Endothelial cell of umbilical vein (primary cell): ENCODE measurements at regions not wholly inside any gene's neighbourhood (a gene's known extent, or its start where the extent isn't known, plus 50 kb on each side); places are given as distances from the start of the nearest gene placed in this dataset.

Experiments
- BruUV-seq: library from RNA; stranded (reverse); fragments of 400-500 nt; replicated peaks from 2 replicates; lab custom pipeline; 2021; lab: Mats Ljungman, UMichigan
- CTCF ChIA-PET: fragments of 300-600, 350-600 bp; sonication (Branson Sonifier 250); formaldehyde crosslinking; loops from one replicate; lab custom pipeline; 2021; ENCODE audit warnings: antibody characterized with exemption, inconsistent platforms; lab: Charles Lee
- POLR2A ChIA-PET: fragments of 300-600, 350-600 bp; sonication (Branson Sonifier 250); formaldehyde crosslinking; loops from one replicate; lab custom pipeline; 2021; ENCODE audit warnings: antibody characterized with exemption, inconsistent platforms; lab: Charles Lee
- DNase-seq: peaks from one replicate; pipeline ENCODE4 v3.0.0-alpha.2; 2011; ENCODE audit warnings: low read depth, low spot score
- FAIRE-seq: peaks from 2 replicates; lab custom pipeline; 2011; peaks lifted over from hg19 to GRCh38; lab: Jason Lieb, UNC
- H2AFZ ChIP-seq: 2 replicates; pipeline ENCODE4 v1.6.0; 2012; ENCODE audit warnings: low read depth, low read length, control low read depth, inconsistent platforms
- H3K27ac ChIP-seq: 2 replicates; pipeline ENCODE4 v1.5.1; 2011; ENCODE audit warnings: low read depth, mild to moderate bottlenecking, control low read depth, low read length, moderate library complexity; ENCODE audit not compliant: insufficient read depth
- H3K27me3 ChIP-seq, 2 experiments: 2 replicates each; pipeline versions ENCODE4 v1.6.0 to v1.6.1; 2011; ENCODE audit warnings: low read length in 2 of 2, mixed read lengths in 1 of 2; ENCODE audit not compliant: control insufficient read depth in 2 of 2, insufficient read depth in 2 of 2
- H3K36me3 ChIP-seq, 2 experiments: 2 replicates in 1 of 2; 3 replicates in 1 of 2; pipeline ENCODE4 v1.5.1; 2011; ENCODE audit warnings: low read length in 2 of 2, mild to moderate bottlenecking in 1 of 2, moderate library complexity in 1 of 2; ENCODE audit not compliant: control insufficient read depth in 2 of 2, insufficient read depth in 2 of 2; ENCODE audit errors: extremely low read depth in 1 of 2
- H3K4me1 ChIP-seq: 3 replicates; pipeline ENCODE4 v1.5.1; 2011; ENCODE audit warnings: mild to moderate bottlenecking, low read length; ENCODE audit not compliant: control insufficient read depth, insufficient read depth; ENCODE audit errors: extremely low read depth
- H3K4me2 ChIP-seq: 2 replicates; pipeline ENCODE4 v1.6.1; 2011; ENCODE audit warnings: low read length, control low read depth, mixed read lengths; ENCODE audit not compliant: insufficient read depth
- H3K4me3 ChIP-seq, 3 experiments: fragments of 200-600 bp in 1 of 3; sonication (generic), shearing (Covaris generic) in 1 of 3; replicated peaks in 1 of 3; 2 replicates each; pipeline ENCODE4 v1.5.1; 2011 to 2016; ENCODE audit warnings: control low read depth in 3 of 3, low read length in 3 of 3, mild to moderate bottlenecking in 2 of 3, inconsistent platforms in 1 of 3, low read depth in 1 of 3, moderate library complexity in 1 of 3; ENCODE audit not compliant: insufficient read depth in 1 of 3
- H3K79me2 ChIP-seq: 2 replicates; pipeline ENCODE4 v1.6.0; 2012; ENCODE audit warnings: low read length, inconsistent platforms; ENCODE audit not compliant: control insufficient read depth, insufficient read depth
- H3K9ac ChIP-seq: replicated peaks from 2 replicates; pipeline ENCODE3; 2011; ENCODE audit warnings: low read length, control low read depth; ENCODE audit not compliant: insufficient read depth; ENCODE audit errors: extremely low read depth
- H3K9me1 ChIP-seq: replicated peaks from 3 replicates; pipeline ENCODE4 v1.6.0; 2011; ENCODE audit warnings: mild to moderate bottlenecking, low read length; ENCODE audit not compliant: control insufficient read depth, insufficient read depth; ENCODE audit errors: extremely low read depth
- H3K9me3 ChIP-seq: replicated peaks from 2 replicates; pipeline ENCODE4 v1.5.1; 2012; ENCODE audit warnings: low read length, inconsistent platforms; ENCODE audit not compliant: control insufficient read depth, insufficient read depth
- H4K20me1 ChIP-seq: replicated peaks from 2 replicates; pipeline ENCODE3; 2011; ENCODE audit warnings: mild to moderate bottlenecking, low read length; ENCODE audit not compliant: control insufficient read depth, insufficient read depth; ENCODE audit errors: extremely low read depth
- CTCF ChIP-seq, 2 donors: IDR thresholded peaks; 1 replicate in 1 of 2; 2 replicates in 1 of 2; pipeline ENCODE4 v1.5.1; 2011; ENCODE audit warnings: low read length in 2 of 2, mild to moderate bottlenecking in 2 of 2, moderate library complexity in 2 of 2, control low read depth in 1 of 2, inconsistent platforms in 1 of 2, low read depth in 1 of 2; ENCODE audit not compliant: insufficient read depth in 1 of 2; ENCODE audit errors: extremely low read depth in 1 of 2
- EZH2 ChIP-seq: IDR thresholded peaks from 2 replicates; pipeline ENCODE4 v1.6.1; 2012; ENCODE audit warnings: borderline replicate concordance, low read depth, mild to moderate bottlenecking, moderate library complexity, low read length, inconsistent platforms; ENCODE audit not compliant: severe bottlenecking
- FOS ChIP-seq: IDR thresholded peaks from 2 replicates; pipeline ENCODE4 v1.6.1; 2011; ENCODE audit warnings: mild to moderate bottlenecking, low read length, moderate library complexity, borderline replicate concordance; ENCODE audit not compliant: insufficient read depth
- GATA2 ChIP-seq: IDR thresholded peaks from 2 replicates; pipeline ENCODE4 v1.7.0; 2011; ENCODE audit warnings: low read depth, mild to moderate bottlenecking, moderate library complexity, mixed read lengths, low read length; ENCODE audit not compliant: insufficient read length, insufficient read depth
- JUN ChIP-seq: IDR thresholded peaks from 2 replicates; pipeline ENCODE4 v1.6.1; 2011; ENCODE audit warnings: borderline replicate concordance, low read depth; ENCODE audit not compliant: insufficient read length, insufficient read depth
- MYC ChIP-seq: IDR thresholded peaks from one replicate; pipeline ENCODE4 v1.6.1; 2011; ENCODE audit warnings: mild to moderate bottlenecking, low read depth, low read length
- POLR2A ChIP-seq: IDR thresholded peaks from 2 replicates; pipeline ENCODE4 v1.6.1; 2012; ENCODE audit warnings: low read depth, mild to moderate bottlenecking, control low read depth, low read length
- POLR2AphosphoS5 ChIP-seq: IDR thresholded peaks from 2 replicates; pipeline ENCODE4 v1.6.1; 2012; ENCODE audit warnings: low read depth, mild to moderate bottlenecking, control low read depth, low read length, moderate library complexity; ENCODE audit not compliant: insufficient read depth
- dilution Hi-C: fragments of 300-500 bp; cut with MboI; formaldehyde crosslinking; loops from one replicate; pipeline ENCODE4 v1.15.0; 2019; ENCODE audit warnings: low sequenced_read_pairs; ENCODE audit not compliant: extremely low pct_ligation_motif_present
- intact Hi-C: fragments of 100-400 bp; cut with micrococcal nuclease; formaldehyde crosslinking; loops from one replicate; pipeline ENCODE4 v1.10.0; 2022
- TF ChIP-seq, protein P1 (sequence below): IDR thresholded peaks from 2 replicates; pipeline ENCODE4 v1.6.1; 2011; ENCODE audit not compliant: insufficient read depth, insufficient read length

DNA sequence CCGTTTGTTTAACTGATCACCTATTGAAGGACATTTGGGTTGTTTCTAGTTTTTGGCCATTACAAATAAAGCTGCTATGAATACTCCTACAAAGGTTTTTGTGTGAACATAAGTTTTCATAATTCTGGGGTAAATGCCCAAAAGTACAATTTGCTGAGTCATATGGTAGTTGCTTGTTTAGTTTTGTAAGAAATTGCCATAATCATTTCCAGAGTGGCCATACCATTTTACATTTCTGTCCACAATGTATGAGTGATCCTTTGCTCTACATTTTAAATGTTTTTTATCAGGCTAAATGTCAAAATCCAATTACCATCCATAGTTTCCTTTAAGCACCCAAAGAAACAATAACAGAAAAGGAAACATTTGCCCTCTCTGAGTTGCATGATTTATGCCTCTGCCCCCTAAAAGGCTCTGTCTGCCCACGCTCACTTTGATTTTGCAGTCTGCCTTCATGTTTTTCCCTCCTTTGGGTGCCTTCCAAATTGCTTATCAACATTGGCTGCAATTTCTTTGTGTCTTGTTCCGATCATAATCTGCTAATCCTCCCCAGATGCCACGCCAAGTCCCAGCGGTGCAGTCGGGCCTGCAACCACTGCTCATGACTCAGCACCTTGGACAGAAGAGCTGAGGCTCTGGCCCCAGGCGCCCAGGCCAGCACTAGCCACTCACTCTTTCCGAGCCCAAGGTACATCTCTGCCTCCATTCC, 339.2 kb downstream of the PIK3R1 start:
- Histone ChIP-seq H3K4me3 (no peak overlapping the region), H3K79me2 (no peaks in the 10 kb centered on the region), H3K36me3 (no peaks in the 10 kb centered on the region), H3K9ac (no peak overlapping the region), H3K4me1 (no peaks in the 10 kb centered on the region), H4K20me1 (no peaks in the 10 kb centered on the region), H3K4me2 (no peak overlapping the region), H3K9me1 (no peaks in the 10 kb centered on the region), H3K27ac (no peak overlapping the region), H2AFZ (no peak overlapping the region), H3K27me3 (no peaks in the 10 kb centered on the region), H3K9me3 (no peaks in the 10 kb centered on the region)
- FAIRE-seq (no peak), DNase-seq (no peak)
- POLR2A ChIA-PET: no interaction called here
- no TSS peak for BruUV-seq
- no peak for TF ChIP-seq POLR2AphosphoS5
- TF ChIP-seq JUN: no peak
- no peak for TF ChIP-seq FOS
- TF ChIP-seq POLR2A: no peak
- TF ChIP-seq, protein P1, sequence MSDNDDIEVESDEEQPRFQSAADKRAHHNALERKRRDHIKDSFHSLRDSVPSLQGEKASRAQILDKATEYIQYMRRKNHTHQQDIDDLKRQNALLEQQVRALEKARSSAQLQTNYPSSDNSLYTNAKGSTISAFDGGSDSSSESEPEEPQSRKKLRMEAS: no peak
- no peak for TF ChIP-seq GATA2
- TF ChIP-seq CTCF (IDR thresholded peaks at IDR 0.05; ENCODE audit: extremely low read depth in 1 of 2, insufficient read depth in 1 of 2, low read depth in 1 of 2, low read length in 2 of 2): no peak
- TF ChIP-seq MYC: no peak
- no peak for TF ChIP-seq EZH2
- intact Hi-C loops: no loop called here
- CTCF ChIA-PET: no interaction called here
- dilution Hi-C loops: no loop called here
